Astrocyte of the cerebellum (primary cell): ENCODE measurements at regions not wholly inside any gene's neighbourhood (a gene's known extent, or its start where the extent isn't known, plus 50 kb on each side); places are given as distances from the start of the nearest gene placed in this dataset.
A peak's percentile ranks its signal among the peaks of the same experiment; 100 is the strongest.

ENCODE experiments used
- DNase-seq: peaks from one replicate; pipeline ENCODE4 v3.0.0-alpha.2; 2011; ENCODE audit warnings: low read depth
- H3K4me3 ChIP-seq: 2 replicates; pipeline ENCODE4 v1.5.1; 2011; ENCODE audit warnings: mild to moderate bottlenecking, low read depth, low read length, moderate library complexity
- in situ Hi-C: cut with HindIII; loops from 2 replicates; pipeline ENCODE4 v1.10.0; 2017; ENCODE audit warnings: low sequenced_read_pairs
- TF ChIP-seq, protein P1 (sequence below): IDR thresholded peaks from 2 replicates; pipeline ENCODE4 v1.5.1; 2012; ENCODE audit warnings: low read length, low read depth, moderate library complexity, mild to moderate bottlenecking; ENCODE audit errors: missing control alignments

DNA sequence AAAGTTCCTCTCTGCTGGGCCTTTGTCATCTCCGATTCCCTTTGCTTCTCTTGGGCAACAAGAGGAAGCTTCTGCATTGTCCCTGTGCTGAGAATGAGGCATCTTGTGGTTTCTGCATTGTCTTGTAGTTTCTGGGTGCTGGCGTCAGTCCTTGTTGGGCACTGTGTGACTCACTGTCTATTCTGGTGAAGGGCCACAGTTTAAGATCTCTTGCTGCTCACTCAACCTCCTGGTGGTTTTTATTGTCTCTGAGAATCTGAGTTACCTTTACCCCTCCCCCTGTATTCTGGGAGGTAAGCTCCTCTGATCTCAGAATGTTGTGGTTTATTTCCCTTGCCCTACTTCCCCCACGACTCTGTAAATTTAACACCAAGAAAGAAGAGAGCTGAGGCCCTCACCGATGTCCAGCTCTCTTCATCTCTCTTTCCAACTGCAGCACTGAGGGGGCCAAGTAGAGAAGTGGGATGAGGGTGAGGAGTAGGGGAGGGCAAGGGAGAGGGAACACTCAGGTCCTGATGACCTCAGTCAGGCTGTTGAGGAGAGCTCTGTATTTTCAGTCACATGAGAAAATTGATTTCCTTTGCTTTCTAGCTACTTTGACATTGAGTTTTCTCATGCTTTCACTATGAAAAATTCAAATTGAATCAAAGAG lies 441.6 kb upstream of the PITX2 start:
- TF ChIP-seq, protein P1, sequence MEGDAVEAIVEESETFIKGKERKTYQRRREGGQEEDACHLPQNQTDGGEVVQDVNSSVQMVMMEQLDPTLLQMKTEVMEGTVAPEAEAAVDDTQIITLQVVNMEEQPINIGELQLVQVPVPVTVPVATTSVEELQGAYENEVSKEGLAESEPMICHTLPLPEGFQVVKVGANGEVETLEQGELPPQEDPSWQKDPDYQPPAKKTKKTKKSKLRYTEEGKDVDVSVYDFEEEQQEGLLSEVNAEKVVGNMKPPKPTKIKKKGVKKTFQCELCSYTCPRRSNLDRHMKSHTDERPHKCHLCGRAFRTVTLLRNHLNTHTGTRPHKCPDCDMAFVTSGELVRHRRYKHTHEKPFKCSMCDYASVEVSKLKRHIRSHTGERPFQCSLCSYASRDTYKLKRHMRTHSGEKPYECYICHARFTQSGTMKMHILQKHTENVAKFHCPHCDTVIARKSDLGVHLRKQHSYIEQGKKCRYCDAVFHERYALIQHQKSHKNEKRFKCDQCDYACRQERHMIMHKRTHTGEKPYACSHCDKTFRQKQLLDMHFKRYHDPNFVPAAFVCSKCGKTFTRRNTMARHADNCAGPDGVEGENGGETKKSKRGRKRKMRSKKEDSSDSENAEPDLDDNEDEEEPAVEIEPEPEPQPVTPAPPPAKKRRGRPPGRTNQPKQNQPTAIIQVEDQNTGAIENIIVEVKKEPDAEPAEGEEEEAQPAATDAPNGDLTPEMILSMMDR: no peak
- H3K4me3 ChIP-seq: no peak overlapping the region
- DNase-seq: peak; percentile 22
- in situ Hi-C loops: no loop called here

DNA sequence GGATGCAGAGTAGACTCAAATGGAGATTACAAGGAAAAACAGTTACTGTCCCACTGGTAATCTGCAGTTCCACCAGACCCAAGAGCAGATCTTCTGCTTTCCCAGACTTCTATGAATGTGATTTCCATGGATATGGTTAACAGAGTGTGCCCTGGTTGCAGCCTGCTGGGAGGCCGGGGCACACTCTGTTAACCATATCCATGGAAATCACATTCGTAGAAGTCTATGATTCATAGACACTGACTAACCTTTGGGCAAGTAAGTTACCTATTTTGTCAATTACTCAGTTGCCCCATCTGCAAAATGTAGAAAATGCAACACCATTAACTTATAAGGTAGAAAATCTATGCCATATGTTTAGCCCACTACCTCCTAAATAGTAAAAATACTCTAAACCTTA lies 443.1 kb upstream of the PITX2 start:
- in situ Hi-C loops: no loop called here
- no peak for DNase-seq
- TF ChIP-seq, protein P1: no peak
- H3K4me3 ChIP-seq: no peak overlapping the region

DNA sequence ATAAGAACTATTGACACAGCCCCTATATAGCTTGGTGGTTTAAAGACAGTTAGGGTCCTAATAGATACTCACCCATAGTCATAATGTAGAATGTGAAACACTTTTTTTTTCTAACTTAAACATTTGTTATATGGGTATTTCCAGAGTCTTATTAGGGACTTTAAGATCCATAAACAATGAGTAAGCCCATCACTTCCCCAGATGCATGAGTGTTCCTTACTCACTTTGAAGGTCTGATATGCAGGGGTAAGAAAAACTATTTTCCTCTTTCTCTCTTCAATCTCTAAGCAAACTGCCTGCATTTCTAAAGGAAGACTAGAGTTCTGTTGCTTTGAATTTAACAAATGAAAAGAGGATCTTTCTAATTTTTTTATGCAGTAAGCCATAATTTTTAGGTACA lies 443.6 kb upstream of the PITX2 start:
- in situ Hi-C loops: no loop called here
- TF ChIP-seq, protein P1: no peak
- no peak overlapping the region for H3K4me3 ChIP-seq
- DNase-seq: no peak

DNA sequence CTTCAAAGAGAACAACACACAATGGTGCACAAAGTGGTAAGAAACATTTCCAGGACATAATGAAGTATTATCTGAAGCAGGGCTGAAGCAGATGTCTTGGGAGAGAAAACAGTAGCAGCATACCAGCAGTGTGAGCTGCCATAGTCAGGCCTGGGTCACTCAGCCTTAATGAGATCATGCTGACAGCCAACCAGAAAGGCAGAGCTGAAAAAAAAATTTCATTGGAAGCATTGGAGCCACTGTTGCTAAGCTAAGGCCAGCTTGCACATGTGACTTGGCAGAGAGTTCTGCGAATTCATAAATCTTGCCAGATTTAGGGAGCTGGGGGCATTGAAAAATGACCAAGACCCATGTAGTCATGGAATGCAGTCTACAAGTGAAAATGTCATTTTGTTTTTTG lies 444.0 kb upstream of the PITX2 start:
- H3K4me3 ChIP-seq: no peak overlapping the region
- TF ChIP-seq, protein P1: no peak
- in situ Hi-C loops: no loop called here
- DNase-seq: no peak

DNA sequence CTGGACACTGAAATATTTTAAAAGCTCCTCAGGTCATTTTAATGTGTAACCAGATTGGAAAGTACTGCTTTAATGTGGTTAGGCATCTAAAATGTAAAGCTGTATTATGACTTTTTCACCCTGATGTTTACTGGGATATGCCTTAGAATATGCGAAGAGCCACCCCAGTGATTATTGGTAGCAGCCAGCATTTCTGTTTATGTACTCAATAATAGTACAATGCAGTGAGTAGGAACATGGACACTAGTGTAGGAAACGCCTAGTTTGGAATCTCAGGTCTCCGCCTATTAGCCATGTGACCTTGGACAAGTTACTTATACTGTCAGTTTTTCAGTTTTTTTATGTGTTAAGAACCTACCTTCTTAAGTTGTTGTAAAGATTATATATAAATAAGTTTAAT lies 446.0 kb upstream of the PITX2 start:
- H3K4me3 ChIP-seq: no peak overlapping the region
- TF ChIP-seq, protein P1: no peak
- in situ Hi-C loops: no loop called here
- no peak for DNase-seq

DNA sequence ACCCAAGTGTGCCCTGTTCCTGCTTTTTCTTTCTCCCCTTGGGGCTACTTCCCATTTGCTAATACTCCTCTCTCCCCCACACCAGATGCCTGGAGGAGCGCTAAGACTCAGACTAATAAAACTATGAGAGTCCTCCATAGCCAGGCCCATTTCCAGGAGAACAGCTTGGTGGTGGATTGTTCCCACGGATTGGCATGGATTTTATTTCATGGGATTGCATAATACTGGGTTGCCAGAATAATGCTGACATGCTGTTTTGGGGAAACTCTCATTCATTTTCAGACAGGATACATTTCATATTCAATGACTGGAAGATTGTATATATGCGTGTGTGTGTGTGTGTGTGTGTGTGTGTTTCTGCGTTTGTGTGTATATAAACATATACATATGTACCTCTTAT lies 447.5 kb upstream of the PITX2 start:
- TF ChIP-seq, protein P1: no peak
- H3K4me3 ChIP-seq: no peak overlapping the region
- in situ Hi-C loops: no loop called here
- no peak for DNase-seq
